ENCODE measurements at regions not wholly inside any gene's neighbourhood (a gene's known extent, or its start where the extent isn't known, plus 50 kb on each side); places are given as distances from the start of the nearest gene placed in this dataset.

DNA sequence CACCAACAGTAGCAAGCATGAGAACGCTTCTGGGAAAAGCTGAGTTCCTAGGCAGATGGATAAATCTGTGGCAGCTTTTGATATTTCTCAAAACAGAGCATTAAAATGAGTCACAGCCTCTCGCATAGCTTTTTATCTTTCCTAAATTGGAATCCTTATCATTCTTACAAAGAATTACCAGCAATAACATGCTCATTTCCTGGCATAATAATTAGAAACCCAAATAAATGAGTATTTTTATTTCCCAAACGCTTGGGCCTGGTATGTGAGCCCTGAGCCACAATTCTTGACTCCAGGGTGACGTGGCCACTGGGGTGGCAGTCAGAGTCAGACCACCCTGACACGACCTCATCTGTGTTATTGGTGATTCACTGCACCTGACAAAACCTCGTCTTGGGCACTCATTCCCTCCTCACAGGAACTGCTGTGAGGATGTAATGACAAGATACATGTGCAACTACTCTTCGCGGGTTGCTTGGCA lies 210.7 kb downstream of the ARL4C start:
- TF ChIP-seq CTCF (IDR thresholded peaks at IDR 0.05): no peak
- TF ChIP-seq POLR2A (IDR thresholded peaks at IDR 0.05): no peak

Measured in thyroid gland (tissue), 4 donors.